K562 (cell line): ENCODE measurements at regions not wholly inside any gene's neighbourhood (a gene's known extent, or its start where the extent isn't known, plus 50 kb on each side); places are given as distances from the start of the nearest gene placed in this dataset.

Experiments used
- ATAC-seq: fragments of 200-7000 bp; cut with Tn5 transposase; 3 replicates; pipeline ENCODE4 v1.9.1; 2020; ENCODE audit warnings: moderate library complexity
- BruUV-seq: library from RNA; stranded (reverse); fragments of 400-500 nt; replicated peaks from 2 replicates; lab custom pipeline; 2021; lab: Mats Ljungman, UMichigan
- CTCF ChIA-PET: fragments of 300-600 bp; formaldehyde crosslinking; extraction: SDS; loops from one replicate; lab custom pipeline; 2021; ENCODE audit warnings: low intra/inter-chr PET ratio; lab: Yijun Ruan, JAX
- POLR2A ChIA-PET: fragments of 300-600, 350-650 bp; sonication (Branson Sonifier 250); formaldehyde crosslinking; extraction: SDS; loops from one replicate; lab custom pipeline; 2021; ENCODE audit warnings: antibody characterized with exemption, inconsistent platforms; lab: Yijun Ruan, JAX
- DNase-seq, 4 experiments: peaks; one replicate each; pipeline versions ENCODE4 v3.0.0 to v3.0.0-alpha.2; 2011 to 2018; ENCODE audit warnings: low spot score in 3 of 4, mixed read lengths in 3 of 4; ENCODE audit errors: extremely low read depth in 1 of 4
- FAIRE-seq: peaks from 2 replicates; lab custom pipeline; 2011; peaks lifted over from hg19 to GRCh38; lab: Jason Lieb, UNC
- H2AFZ ChIP-seq: 2 replicates; pipeline ENCODE4 v1.6.0; 2011; ENCODE audit warnings: low read depth, low read length, control low read depth, inconsistent platforms
- H3K27ac ChIP-seq: fragments of 200-600 bp; 3 replicates; pipeline ENCODE4 v1.8.0; 2011; ENCODE audit warnings: low read depth, mild to moderate bottlenecking, control low read depth, inconsistent platforms, low read length, moderate library complexity, mixed read lengths; ENCODE audit errors: extremely low read depth
- H3K27me3 ChIP-seq, 2 experiments: fragments of 300-600 bp in 1 of 2; 2 replicates in 1 of 2; 3 replicates in 1 of 2; pipeline versions ENCODE4 v1.6.0 to v1.8.0; 2011; ENCODE audit warnings: inconsistent platforms in 2 of 2, low read length in 2 of 2, mild to moderate bottlenecking in 1 of 2, mixed read lengths in 1 of 2, moderate library complexity in 1 of 2; ENCODE audit not compliant: control insufficient read depth in 2 of 2, insufficient read depth in 2 of 2
- H3K36me3 ChIP-seq: fragments of 300-600 bp; 3 replicates; pipeline ENCODE4 v1.8.0; 2011; ENCODE audit warnings: mild to moderate bottlenecking, low read length, inconsistent platforms; ENCODE audit not compliant: control insufficient read depth, insufficient read depth
- H3K4me1 ChIP-seq, 2 experiments: fragments of 200-600 bp in 1 of 2; replicated peaks in 1 of 2; 2 replicates in 1 of 2; 3 replicates in 1 of 2; pipeline versions ENCODE4 v1.5.1 to v1.8.0; 2011; ENCODE audit warnings: inconsistent platforms in 2 of 2, low read length in 2 of 2, mild to moderate bottlenecking in 1 of 2, mixed read lengths in 1 of 2, moderate library complexity in 1 of 2; ENCODE audit not compliant: control insufficient read depth in 2 of 2, insufficient read depth in 2 of 2
- H3K4me2 ChIP-seq: 2 replicates; pipeline ENCODE4 v1.6.1; 2011; ENCODE audit warnings: low read length, control low read depth, inconsistent platforms, mixed read lengths; ENCODE audit not compliant: insufficient read depth
- H3K4me3 ChIP-seq: fragments of 200-600 bp; sonication (generic), shearing (Covaris generic); 2 replicates; pipeline ENCODE4 v1.5.1; 2016; ENCODE audit warnings: control low read depth, inconsistent platforms
- H3K79me2 ChIP-seq: fragments of 200-600 bp; 3 replicates; pipeline ENCODE4 v1.8.0; 2011; ENCODE audit warnings: low read length, inconsistent platforms; ENCODE audit not compliant: control insufficient read depth, insufficient read depth
- H3K9ac ChIP-seq, 2 experiments: 2 replicates each; pipeline versions ENCODE4 v1.6.0 to v1.6.1; 2011; ENCODE audit warnings: low read depth in 2 of 2, low read length in 2 of 2, control low read depth in 1 of 2, inconsistent platforms in 1 of 2, mild to moderate bottlenecking in 1 of 2, mixed read lengths in 1 of 2; ENCODE audit not compliant: insufficient read depth in 1 of 2
- H3K9me1 ChIP-seq: one replicate; pipeline ENCODE4 v1.6.0; 2011; ENCODE audit warnings: inconsistent platforms, mild to moderate bottlenecking, low read length, moderate library complexity; ENCODE audit not compliant: control insufficient read depth, insufficient read depth
- H3K9me3 ChIP-seq: replicated peaks from 2 replicates; pipeline ENCODE4 v1.5.1; 2011; ENCODE audit warnings: low read depth, low read length, inconsistent platforms; ENCODE audit not compliant: control insufficient read depth, insufficient read depth
- H4K20me1 ChIP-seq: replicated peaks from 2 replicates; pipeline ENCODE4 v1.6.1; 2011; ENCODE audit warnings: low read length, inconsistent platforms, mixed read lengths; ENCODE audit not compliant: control insufficient read depth, insufficient read depth
- NFYB ChIP-seq: IDR thresholded peaks from 2 replicates; pipeline ENCODE4 v1.6.1; 2011; ENCODE audit warnings: mild to moderate bottlenecking, moderate library complexity; ENCODE audit not compliant: insufficient read length; ENCODE audit errors: extremely low read depth
- PTRF ChIP-seq: fragments of 450-650 bp; IDR thresholded peaks from 2 replicates; pipeline ENCODE4 v1.6.1; 2016; ENCODE audit warnings: mild to moderate bottlenecking, missing genetic modification characterization, missing compliant biosample characterization
- SAFB ChIP-seq: fragments of 200-400 bp; formaldehyde crosslinking; IDR thresholded peaks from 2 replicates; pipeline ENCODE4 v1.6.1; 2017; ENCODE audit warnings: low read depth, low read length, borderline replicate concordance
- SMC3 ChIP-seq: conservative IDR thresholded peaks from 2 replicates; pipeline ENCODE4 v1.6.1; 2011; ENCODE audit warnings: low read depth, low read length, improper control_type of control experiment; ENCODE audit not compliant: insufficient read depth
- TBL1XR1 ChIP-seq, 2 experiments: IDR thresholded peaks; 2 replicates each; pipeline ENCODE4 v1.6.1; 2012; ENCODE audit warnings: improper control_type of control experiment in 2 of 2, low read length in 2 of 2, mild to moderate bottlenecking in 1 of 2
- ZBTB7A ChIP-seq: IDR thresholded peaks from 2 replicates; pipeline ENCODE4 v1.6.1; 2011; ENCODE audit warnings: low read depth, mild to moderate bottlenecking, low read length, moderate library complexity, borderline replicate concordance; ENCODE audit not compliant: control insufficient read depth
- ZNF217 ChIP-seq: sonication (generic); formaldehyde crosslinking; IDR thresholded peaks from 2 replicates; pipeline ENCODE4 v1.8.0; 2022; ENCODE audit warnings: mild to moderate bottlenecking, missing genetic modification reagents
- WGBS: fragments of 100-300 bp; shearing (Covaris generic); methylation state at CpG from one replicate; pipeline ENCODE4 v1.1.6; 2016; ENCODE audit warnings: low coverage, mixed read lengths; ENCODE audit not compliant: insufficient coverage; ENCODE audit errors: missing lambda C conversion rate; 5-methylcytosine and 5-hydroxymethylcytosine counted together
- in situ Hi-C: fragments of 300-500 bp; cut with MboI; formaldehyde crosslinking; loops from 4 replicates; pipeline ENCODE4 v1.15.0; 2018; ENCODE audit warnings: inconsistent platforms, mixed read lengths
- intact Hi-C: fragments of 100-400 bp; cut with micrococcal nuclease; formaldehyde crosslinking; loops from 2 replicates; pipeline ENCODE4 v1.14.2; 2022
- TF ChIP-seq, protein P1 (sequence below): fragments of 450-650 bp; formaldehyde crosslinking; IDR thresholded peaks from 2 replicates; pipeline ENCODE4 v1.4.0; 2020; ENCODE audit warnings: mild to moderate bottlenecking, moderate library complexity
- TF ChIP-seq, protein P2 (sequence below): fragments of 250-450 bp; sonication (Bioruptor Pico); IDR thresholded peaks from 2 replicates; pipeline ENCODE4 v1.5.0; 2021; ENCODE audit warnings: mild to moderate bottlenecking, borderline replicate concordance
- TF ChIP-seq, protein P3 (sequence below), 2 experiments: fragments of 450-650 bp; IDR thresholded peaks; 2 replicates each; pipeline ENCODE4 v1.6.1; 2018; ENCODE audit warnings: mild to moderate bottlenecking in 2 of 2, low read depth in 1 of 2; ENCODE audit not compliant: partially characterized antibody in 2 of 2
- TF ChIP-seq, protein P4 (sequence below): IDR thresholded peaks from 2 replicates; pipeline ENCODE4 v1.6.1; 2011; ENCODE audit warnings: borderline replicate concordance, low read depth, mild to moderate bottlenecking, moderate library complexity, low read length; ENCODE audit not compliant: insufficient read depth, poor library complexity, severe bottlenecking

DNA sequence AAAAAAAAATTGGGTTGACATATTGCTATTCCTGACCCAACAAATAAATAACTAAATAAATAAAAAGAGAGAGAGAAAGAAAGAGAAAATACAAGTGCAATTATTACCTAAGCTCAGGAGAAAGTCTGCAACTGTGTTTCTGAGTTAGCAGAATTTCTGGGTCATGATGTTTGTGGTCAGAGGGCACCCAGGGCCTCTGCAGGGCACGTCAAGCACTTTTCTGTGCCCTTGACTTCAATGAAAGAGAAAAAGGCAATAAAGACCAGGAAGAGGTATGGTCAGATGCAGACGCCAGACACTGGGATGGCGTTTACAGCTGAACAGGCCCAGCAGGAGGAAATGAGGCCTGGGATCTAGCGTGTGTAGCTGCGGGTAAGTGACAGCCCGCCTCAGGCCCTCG, 160.9 kb upstream of the GDF10 start:
- H4K20me1 ChIP-seq: peaks cover 4% of the 10 kb centered on the region; the same call in 1 of the 2 replicates
- no peaks in the 10 kb centered on the region for H3K4me1 ChIP-seq
- no TSS peak for BruUV-seq
- no peak overlapping the region for H3K4me3 ChIP-seq
- no peak for FAIRE-seq
- no peaks in the 10 kb centered on the region for H3K9me3 ChIP-seq
- H3K27ac ChIP-seq: no peak overlapping the region
- peaks cover 8 to 32% of the 10 kb centered on the region in 2 experiments; a peak in 3 of 5 replicates for H3K27me3 ChIP-seq
- H3K4me2 ChIP-seq: no peak overlapping the region
- no peaks in the 10 kb centered on the region for H3K9me1 ChIP-seq
- POLR2A ChIA-PET: interaction anchor here (1.1 kb wide), 1 partner anchor 33 kb away, joined by 3 read pairs; no protein-coding TSS in a partner anchor
- no peak overlapping the region for H3K9ac ChIP-seq
- H3K36me3 ChIP-seq: no peaks in the 10 kb centered on the region
- in situ Hi-C loops (no loop called here), intact Hi-C loops (no loop called here)
- no peak for DNase-seq
- CTCF ChIA-PET: no interaction called here
- no peak for ATAC-seq
- H3K79me2 ChIP-seq: no peaks in the 10 kb centered on the region
- H2AFZ ChIP-seq: no peak overlapping the region
- WGBS: under 1% methylated on average over 7 of the region's 7 CpGs
- TF ChIP-seq, protein P1, sequence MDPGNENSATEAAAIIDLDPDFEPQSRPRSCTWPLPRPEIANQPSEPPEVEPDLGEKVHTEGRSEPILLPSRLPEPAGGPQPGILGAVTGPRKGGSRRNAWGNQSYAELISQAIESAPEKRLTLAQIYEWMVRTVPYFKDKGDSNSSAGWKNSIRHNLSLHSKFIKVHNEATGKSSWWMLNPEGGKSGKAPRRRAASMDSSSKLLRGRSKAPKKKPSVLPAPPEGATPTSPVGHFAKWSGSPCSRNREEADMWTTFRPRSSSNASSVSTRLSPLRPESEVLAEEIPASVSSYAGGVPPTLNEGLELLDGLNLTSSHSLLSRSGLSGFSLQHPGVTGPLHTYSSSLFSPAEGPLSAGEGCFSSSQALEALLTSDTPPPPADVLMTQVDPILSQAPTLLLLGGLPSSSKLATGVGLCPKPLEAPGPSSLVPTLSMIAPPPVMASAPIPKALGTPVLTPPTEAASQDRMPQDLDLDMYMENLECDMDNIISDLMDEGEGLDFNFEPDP: no peak
- TF ChIP-seq PTRF (tag) (no peak), TBL1XR1 (IDR thresholded peaks at IDR 0.05; ENCODE audit: low read length in 2 of 2) (no peak), ZBTB7A (no peak), SMC3 (no peak), ZNF217 (CRISPR knock-in tag) (no peak), SAFB (no peak), NFYB (no peak)
- TF ChIP-seq, protein P2, sequence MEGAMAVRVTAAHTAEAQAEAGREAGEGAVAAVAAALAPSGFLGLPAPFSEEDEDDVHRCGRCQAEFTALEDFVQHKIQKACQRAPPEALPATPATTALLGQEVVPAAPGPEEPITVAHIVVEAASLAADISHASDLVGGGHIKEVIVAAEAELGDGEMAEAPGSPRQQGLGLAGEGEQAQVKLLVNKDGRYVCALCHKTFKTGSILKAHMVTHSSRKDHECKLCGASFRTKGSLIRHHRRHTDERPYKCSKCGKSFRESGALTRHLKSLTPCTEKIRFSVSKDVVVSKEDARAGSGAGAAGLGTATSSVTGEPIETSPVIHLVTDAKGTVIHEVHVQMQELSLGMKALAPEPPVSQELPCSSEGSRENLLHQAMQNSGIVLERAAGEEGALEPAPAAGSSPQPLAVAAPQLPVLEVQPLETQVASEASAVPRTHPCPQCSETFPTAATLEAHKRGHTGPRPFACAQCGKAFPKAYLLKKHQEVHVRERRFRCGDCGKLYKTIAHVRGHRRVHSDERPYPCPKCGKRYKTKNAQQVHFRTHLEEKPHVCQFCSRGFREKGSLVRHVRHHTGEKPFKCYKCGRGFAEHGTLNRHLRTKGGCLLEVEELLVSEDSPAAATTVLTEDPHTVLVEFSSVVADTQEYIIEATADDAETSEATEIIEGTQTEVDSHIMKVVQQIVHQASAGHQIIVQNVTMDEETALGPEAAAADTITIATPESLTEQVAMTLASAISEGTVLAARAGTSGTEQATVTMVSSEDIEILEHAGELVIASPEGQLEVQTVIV: no peak
- TF ChIP-seq, protein P3, sequence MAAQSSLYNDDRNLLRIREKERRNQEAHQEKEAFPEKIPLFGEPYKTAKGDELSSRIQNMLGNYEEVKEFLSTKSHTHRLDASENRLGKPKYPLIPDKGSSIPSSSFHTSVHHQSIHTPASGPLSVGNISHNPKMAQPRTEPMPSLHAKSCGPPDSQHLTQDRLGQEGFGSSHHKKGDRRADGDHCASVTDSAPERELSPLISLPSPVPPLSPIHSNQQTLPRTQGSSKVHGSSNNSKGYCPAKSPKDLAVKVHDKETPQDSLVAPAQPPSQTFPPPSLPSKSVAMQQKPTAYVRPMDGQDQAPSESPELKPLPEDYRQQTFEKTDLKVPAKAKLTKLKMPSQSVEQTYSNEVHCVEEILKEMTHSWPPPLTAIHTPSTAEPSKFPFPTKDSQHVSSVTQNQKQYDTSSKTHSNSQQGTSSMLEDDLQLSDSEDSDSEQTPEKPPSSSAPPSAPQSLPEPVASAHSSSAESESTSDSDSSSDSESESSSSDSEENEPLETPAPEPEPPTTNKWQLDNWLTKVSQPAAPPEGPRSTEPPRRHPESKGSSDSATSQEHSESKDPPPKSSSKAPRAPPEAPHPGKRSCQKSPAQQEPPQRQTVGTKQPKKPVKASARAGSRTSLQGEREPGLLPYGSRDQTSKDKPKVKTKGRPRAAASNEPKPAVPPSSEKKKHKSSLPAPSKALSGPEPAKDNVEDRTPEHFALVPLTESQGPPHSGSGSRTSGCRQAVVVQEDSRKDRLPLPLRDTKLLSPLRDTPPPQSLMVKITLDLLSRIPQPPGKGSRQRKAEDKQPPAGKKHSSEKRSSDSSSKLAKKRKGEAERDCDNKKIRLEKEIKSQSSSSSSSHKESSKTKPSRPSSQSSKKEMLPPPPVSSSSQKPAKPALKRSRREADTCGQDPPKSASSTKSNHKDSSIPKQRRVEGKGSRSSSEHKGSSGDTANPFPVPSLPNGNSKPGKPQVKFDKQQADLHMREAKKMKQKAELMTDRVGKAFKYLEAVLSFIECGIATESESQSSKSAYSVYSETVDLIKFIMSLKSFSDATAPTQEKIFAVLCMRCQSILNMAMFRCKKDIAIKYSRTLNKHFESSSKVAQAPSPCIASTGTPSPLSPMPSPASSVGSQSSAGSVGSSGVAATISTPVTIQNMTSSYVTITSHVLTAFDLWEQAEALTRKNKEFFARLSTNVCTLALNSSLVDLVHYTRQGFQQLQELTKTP (IDR thresholded peaks at IDR 0.05; ENCODE audit: low read depth in 1 of 2, partially characterized antibody in 2 of 2): no peak
- TF ChIP-seq, protein P4, sequence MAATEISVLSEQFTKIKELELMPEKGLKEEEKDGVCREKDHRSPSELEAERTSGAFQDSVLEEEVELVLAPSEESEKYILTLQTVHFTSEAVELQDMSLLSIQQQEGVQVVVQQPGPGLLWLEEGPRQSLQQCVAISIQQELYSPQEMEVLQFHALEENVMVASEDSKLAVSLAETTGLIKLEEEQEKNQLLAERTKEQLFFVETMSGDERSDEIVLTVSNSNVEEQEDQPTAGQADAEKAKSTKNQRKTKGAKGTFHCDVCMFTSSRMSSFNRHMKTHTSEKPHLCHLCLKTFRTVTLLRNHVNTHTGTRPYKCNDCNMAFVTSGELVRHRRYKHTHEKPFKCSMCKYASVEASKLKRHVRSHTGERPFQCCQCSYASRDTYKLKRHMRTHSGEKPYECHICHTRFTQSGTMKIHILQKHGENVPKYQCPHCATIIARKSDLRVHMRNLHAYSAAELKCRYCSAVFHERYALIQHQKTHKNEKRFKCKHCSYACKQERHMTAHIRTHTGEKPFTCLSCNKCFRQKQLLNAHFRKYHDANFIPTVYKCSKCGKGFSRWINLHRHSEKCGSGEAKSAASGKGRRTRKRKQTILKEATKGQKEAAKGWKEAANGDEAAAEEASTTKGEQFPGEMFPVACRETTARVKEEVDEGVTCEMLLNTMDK: no peak
